Left colon (tissue), 2 donors: ENCODE measurements at regions not wholly inside any gene's neighbourhood (a gene's known extent, or its start where the extent isn't known, plus 50 kb on each side); places are given as distances from the start of the nearest gene placed in this dataset.

Experiments
- ATAC-seq: fragments of 200-7000 bp; cut with Tn5 transposase; one replicate; pipeline ENCODE4 v1.9.1; 2020; ENCODE audit warnings: mild to moderate bottlenecking, moderate library complexity
- DNase-seq, 2 donors: peaks; one replicate each; pipeline ENCODE4 v3.0.0-alpha.2; 2020
- intact Hi-C, 2 donors: fragments of 100-400 bp; cut with DNase I in 1 of 2; cut with micrococcal nuclease in 1 of 2; formaldehyde crosslinking; loops; one replicate each; pipeline versions ENCODE4 v1.11.2 to v1.14.0; 2022; cut with DNase I, micrococcal nuclease
- donor health status: DM: no; HTN: no; CAD: no.
- donor health status: DM: yes; HTN: yes; CAD: no.

DNA sequence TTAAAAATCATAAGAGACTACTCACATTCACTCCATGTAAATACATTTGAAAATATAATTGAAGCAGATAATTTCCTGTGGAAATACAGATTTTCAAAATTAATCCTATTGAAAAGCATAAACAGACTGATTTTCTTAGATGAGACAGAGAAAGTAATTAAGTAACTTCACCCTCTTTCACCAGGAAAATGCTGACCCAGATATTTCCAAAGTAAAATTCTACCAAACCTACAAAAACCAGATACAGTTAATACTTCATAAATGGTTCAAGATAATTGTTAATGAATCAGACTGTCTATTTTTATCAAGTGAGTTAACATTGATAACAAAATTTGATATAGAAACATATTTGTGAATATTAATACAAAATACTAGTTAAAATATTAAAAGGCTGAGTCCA, 233.5 kb upstream of the KHDRBS2 start:
- DNase-seq (no peak), ATAC-seq (no peak)
- intact Hi-C loops = no loop called here

DNA sequence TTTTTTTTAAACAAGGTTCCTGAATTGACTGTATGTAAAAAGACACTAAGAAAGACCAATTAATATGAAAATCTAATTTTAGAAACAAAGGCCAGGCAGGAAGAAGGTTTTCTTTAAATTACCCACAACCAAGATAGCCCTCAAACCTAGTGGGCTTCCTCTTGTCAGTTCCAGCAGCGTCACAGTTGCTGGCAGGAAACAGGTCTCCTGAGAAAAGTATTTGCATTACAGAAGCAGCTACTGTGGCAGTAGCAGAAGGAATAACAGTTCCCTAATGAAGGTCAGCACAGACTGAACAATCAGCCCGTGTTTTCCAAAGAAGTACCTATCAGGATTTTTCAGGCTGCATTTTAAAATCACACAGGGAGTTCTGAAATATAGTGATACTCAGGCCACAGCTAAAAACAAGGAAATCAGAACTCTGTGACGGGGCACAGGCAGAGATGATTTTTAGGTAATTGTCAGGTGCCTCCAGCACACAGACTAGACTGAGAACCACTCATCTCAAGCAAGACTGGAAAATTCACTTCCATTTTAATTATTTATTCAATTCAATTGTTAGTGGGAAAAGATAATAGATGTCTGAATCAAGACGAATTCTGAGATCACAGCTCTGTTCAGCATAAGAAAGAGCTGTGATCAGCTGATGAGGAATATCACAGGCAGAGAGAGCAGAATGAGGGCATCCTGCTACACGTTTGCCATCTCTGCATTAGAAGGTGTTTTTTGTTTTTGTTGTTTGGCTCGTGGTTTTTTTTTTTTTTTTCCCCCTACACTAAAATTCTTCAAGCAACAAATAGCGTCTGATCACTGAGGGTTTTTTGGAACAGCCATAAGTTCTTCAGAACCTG, 230.5 kb upstream of the KHDRBS2 start:
- intact Hi-C loops = no loop called here
- no peak for DNase-seq
- ATAC-seq = no peak

DNA sequence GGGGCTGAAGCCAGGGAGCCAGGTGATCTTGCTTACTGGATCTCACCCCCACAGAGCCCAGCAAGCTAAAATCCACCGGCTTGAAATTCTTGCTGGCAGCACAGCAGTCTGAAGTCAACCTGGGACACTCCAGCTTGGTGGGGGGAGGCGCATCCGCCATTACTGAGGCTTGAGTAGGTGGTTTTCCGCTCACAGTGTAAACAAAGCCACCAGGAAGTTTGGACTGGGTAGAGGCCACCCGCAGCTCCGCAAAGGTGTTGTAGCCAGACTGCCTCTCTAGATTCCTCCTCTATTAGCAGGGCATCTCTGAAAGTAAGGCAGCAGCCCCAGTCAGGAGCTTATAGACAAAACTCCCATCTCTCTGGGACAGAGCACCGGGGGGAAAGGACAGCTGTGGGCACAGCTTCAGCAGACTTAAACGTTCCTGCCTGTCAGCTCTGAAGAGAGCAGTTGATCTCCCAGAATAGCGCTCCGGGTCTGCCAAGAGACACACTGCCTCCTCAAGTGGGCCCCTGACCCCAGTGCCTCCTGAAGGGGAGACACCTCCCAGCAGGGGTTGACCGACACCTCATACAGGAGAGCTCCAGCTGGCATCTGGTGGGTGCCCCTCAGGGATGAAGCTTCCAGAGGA, 206.3 kb upstream of the KHDRBS2 start:
- DNase-seq (no peak), ATAC-seq (no peak)
- intact Hi-C loops = no loop called here

DNA sequence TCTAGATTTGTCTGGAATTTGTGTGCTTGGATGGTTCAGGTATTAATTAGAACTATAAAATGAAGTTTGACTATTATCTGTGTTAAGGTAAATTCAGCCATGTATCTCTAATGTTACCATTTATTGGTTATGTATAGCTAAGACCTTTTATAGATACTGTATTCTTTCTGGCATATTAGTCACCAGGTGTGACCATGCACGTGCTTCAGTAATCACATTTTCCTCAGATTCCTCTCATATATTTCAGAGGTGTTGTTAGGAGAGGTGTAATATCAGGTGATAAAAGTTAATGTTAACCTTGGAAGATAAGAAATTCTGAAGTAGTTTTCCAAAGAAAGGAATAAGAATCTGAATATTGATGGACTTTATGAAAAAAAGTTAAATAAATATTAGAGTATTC, 194.5 kb upstream of the KHDRBS2 start:
- ATAC-seq (no peak), DNase-seq (no peak)
- intact Hi-C loops = no loop called here

DNA sequence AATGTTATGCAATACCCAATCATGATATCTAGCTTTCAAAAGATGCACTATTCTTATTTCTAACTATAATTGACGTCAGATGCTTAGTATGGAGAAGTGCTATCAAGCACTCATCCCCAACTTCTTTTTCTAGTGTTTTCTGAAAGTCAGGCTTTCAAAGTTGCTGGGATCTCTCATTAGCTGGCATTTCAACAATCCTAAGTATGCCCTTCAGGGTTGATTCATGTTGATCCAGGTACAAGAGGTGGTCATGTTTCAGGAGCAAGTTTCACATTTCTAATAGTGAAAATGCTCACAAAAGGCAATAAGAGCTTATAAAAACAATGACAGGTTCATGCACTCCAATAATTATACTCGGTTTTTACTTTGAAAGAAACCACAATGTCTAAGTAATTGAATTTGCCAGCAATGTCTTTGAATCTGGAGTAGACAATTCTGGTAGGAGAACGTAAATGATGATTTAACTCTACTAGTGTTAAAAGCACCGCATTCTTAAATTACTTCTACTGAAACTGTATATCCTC, 193.7 kb upstream of the KHDRBS2 start:
- intact Hi-C loops = no loop called here
- DNase-seq = no peak

DNA sequence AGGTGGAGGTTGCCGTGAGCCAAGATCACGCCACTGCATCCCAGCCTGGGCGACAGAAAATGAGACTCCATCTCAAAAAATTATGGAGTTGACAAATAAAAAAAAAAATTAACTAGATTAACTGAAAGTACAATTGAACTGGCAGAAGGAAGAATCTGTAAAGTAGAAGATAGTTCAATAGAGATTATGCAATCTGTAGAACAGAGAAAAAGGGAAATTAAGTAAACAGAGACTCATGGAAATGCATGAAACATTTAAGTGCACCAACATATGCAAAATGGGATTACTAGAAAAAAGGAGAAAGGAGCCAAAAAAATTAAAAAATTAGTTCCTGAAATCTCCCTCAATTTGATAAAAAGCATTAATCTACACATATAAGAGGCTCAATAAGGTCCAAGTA, 188.8 kb upstream of the KHDRBS2 start:
- ATAC-seq (no peak), DNase-seq (no peak)
- intact Hi-C loops = no loop called here

More for the DNA sequence above, 193.7 kb upstream of the KHDRBS2 start:
- no peak for ATAC-seq

DNA sequence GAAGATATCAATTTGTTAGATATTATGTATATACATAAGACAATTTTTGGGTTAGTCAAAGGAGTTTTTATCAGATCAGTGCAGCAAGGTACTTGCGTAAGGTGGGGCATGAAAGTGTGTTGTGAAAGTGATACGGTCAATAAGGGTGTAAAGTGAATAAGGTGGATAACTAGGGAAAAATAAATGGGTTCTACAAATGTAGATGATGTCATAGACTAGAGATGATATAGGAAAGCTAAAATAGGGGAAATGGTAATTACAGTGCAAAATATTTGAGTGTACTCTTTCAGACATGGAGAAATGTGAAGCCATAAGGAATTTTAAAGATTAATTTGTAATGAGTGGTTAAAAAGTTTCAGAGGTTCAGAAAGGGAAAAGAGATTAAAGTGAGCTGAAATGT, 180.6 kb upstream of the KHDRBS2 start:
- DNase-seq = no peak
- no peak for ATAC-seq
- intact Hi-C loops = no loop called here

DNA sequence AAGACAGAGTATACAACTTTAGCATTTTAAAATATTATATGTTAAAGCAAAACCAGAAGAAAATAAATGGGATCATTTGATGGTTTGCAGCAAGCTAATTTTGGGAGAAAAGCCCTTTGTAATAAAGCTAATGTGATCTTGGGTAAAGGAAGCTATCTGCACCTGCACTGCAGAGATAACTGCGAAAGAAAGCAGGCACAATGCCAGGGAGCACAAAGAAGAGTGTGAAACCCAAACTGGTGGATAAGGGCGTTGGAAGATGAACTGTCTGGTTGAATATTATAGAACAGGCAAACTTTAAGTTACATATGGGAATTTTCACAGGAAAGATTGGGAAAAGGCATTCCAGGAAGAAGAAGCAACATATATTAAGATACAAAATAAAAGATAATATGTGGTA, 179.2 kb upstream of the KHDRBS2 start:
- intact Hi-C loops = no loop called here
- ATAC-seq (no peak), DNase-seq (no peak)

DNA sequence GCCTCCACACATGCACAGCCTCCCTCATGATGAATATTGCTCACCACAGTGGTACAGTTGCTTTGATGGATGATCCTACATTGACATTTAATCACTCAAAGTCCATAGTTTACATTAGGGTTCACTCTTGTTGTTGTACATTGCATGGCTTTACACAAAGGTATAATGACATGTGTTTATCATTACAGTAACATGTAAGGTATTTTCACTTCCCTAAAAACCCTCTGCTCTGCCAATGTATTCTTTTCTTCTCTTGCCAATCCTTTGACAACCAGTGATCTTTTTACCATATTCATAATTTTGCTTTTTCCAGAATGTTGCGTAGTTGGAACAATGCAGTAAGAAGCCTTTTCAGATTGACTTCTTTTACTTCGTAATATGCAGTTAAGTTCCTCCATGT, 166.6 kb upstream of the KHDRBS2 start:
- intact Hi-C loops = no loop called here
- ATAC-seq = no peak

DNA sequence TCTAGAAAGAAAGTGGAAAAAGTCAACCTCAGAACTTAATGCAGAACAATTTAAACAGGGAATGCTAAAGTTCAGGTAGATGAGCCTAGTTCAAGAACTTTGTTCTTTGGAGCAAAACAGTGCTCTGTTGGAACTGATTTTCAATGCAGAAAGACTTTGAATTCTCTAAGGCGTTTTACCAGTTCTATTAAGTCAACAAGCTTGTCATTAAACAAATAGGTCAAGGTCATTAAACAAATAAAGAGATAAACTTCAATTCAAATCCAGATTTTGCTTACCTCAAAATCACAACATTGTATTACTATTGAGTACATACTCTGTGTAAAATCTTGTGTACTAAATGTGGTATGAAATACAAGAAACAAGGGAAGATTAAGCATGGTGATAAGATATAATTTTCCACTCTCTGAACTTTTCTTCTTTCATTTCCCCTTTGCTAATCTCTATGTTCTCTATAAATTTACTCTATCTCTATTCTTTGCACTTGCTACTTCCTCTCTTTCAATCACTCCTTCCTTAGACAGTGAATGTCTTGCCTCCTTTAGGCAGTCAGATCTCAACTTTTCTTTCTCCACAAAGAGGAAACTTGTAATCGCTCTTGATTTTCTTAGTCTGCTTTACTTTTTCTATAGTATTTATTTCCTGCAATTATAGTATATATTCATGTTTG, 160.8 kb upstream of the KHDRBS2 start:
- DNase-seq (no peak), ATAC-seq (no peak)
- intact Hi-C loops = no loop called here

More for the DNA sequence above, 166.6 kb upstream of the KHDRBS2 start:
- DNase-seq = no peak

DNA sequence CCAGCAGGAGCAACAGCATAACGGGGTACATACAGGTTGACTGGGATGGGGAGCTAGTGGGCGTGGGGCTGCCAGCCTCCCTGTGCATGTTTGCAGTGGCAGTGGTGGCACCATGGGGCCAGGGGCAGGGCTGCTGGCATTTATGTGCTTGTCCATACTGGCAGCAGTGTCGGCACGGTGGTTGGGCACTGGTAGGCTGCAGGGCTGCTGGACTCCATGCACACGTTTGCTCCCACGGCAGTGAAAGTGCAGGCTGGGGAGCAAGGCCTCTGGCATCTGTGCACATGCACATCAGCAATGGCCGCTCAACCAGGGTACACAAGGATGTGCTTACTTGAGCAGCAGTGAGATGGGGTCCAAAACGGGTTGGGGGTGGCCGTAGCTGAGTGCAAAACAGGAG, 159.5 kb upstream of the KHDRBS2 start:
- intact Hi-C loops = no loop called here
- ATAC-seq = no peak
- no peak for DNase-seq

DNA sequence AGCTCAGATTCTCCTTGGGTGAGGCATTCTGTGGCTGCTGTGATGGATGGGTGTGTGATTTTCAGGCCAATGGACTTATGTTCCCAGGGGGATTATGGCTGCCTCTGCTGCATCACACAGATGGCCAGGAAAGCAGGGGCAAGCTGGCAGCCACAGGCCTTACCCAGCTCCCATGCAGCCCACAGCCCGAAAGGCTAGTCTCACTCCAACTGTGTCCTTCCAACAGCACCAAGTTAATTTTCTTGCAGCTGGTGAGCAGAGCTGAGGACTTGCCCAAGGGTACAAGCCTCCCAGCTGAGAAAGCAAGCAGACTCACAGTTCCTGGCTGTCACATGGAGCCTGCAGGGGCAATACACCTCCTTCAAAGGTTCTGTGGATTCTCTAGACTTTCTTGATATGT, 155.2 kb upstream of the KHDRBS2 start:
- ATAC-seq (no peak), DNase-seq (no peak)
- intact Hi-C loops = no loop called here

DNA sequence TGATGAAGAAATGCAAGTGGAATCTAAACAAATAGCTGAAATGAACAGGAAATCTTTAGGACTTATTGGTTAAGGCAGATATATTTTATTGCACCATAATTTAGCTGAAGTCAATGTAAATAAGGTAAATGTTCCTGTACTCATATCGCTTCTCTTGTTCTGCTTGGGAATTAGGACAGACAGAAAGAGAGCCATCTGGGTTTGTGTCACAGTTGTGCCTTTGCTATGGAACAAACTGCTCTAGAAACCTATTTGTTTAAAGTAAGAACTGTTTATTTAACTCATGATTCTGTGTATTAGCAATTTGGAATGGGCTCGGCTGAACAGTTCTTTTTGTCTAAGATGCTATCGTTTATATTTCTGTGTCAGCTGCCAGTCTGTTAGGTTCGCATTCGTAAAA, 143.8 kb upstream of the KHDRBS2 start:
- ATAC-seq = no peak
- DNase-seq = no peak
- intact Hi-C loops = no loop called here

DNA sequence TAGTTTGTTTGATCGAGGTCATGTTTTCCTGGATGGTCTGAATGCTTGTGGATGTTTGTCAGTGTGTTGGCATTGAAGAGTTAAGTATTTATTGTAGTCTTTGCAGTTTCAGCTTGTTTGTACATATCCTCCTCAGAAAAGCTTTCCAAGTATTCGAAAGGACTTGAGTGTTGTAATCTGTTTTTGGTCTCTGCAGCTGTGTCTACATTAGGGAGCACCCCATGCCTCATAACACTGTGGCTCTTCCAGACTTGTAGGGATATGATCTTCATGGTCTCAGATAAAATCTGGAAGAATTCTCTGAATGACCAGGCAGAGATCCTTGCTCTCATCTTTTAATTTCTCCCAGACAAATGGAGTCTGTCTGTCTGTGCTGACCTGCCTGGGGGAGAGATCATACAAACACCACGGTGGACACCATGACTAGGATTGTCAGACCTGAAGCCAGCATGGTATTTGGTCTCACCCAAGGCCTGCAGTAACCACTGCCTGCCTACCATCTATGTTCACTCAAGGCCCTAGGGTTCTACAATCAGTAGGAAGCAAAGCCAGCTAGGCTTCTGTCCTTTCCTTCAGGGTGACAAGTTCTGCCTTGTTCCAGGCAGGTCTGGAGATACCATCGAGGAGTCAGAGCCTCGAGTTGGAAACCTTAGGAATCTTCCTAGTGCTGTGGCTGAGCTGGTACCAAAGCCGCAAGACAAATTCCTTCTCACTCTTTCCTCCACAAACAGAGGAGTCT, 114.7 kb upstream of the KHDRBS2 start:
- ATAC-seq (no peak), DNase-seq (no peak)
- intact Hi-C loops = no loop called here

DNA sequence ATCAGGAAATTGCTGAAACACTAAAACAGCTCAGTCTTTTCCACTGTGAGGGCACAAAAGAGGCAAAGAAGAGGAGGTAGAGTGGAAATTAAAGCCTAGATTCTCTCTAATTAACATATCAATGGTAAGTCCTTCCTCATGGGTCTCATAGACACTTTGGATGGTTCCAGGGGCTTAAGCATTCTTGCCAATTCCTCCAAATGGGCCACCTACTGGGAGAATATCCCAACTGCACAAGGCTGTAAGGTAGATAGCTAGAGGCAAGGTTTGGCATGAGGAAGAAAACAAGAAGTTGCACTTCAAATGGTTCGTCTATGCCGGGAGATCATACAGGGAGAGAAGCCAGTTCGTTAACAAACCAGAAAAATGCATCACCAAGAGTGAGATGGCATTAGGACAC, 107.6 kb upstream of the KHDRBS2 start:
- ATAC-seq (no peak), DNase-seq (no peak)
- intact Hi-C loops = no loop called here

DNA sequence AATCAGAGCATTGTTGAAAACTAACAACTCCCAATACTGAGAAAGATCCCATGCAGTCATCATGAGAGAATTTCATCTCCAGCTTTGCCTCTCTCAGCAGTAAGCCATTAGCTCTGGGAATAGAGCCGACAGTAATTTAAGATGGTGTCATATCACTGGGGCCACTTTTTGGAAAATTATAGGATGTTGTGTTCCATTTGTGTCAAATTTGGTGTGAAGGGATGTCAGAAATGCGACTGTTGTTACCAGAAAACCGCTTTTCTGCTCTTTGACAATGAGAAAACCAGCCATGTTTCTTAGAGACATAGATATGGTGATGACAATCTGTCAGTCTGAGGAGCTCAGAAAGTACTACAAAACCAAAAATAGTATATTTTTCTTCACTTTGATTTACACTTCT, 106.3 kb upstream of the KHDRBS2 start:
- intact Hi-C loops = no loop called here
- DNase-seq = no peak
- ATAC-seq = no peak

DNA sequence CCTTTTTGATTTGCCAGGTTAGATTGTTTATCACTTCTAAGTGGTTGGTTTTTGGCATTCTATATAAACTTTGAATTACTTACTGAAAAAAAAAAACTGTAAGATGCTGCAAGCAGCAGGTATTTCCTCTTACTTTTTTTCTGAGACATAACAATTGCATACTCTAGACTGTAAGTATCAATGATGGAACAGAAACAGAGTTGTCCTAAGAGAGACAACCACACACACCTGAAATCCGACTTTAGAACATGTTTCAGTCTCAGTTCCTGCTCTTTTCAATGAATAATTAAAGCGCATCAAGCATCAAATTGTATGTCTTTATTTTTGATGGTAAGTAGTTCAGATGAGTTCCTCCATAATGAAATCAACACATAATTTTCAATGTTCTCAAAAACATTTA, 105.3 kb upstream of the KHDRBS2 start:
- intact Hi-C loops = no loop called here
- DNase-seq (no peak), ATAC-seq (no peak)

DNA sequence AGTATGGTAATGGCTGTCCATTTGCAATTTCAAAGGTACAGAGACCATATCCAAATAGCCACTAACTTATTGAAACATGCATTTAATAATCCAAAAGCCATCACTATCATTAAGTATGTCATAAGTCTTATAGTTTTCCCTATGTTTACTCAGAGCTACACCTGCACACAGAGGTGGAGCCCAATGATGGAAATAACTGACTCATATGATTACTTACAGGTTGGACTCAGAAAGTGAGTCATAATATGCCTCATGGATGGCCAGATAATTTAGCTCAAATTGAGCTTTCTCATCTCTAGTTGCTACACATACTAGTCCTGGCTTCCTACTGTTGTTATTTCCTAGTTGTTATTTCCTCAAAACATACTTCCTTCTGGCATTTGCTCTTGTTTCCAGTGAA, 104.4 kb upstream of the KHDRBS2 start:
- no peak for DNase-seq
- intact Hi-C loops = no loop called here
- ATAC-seq = no peak

DNA sequence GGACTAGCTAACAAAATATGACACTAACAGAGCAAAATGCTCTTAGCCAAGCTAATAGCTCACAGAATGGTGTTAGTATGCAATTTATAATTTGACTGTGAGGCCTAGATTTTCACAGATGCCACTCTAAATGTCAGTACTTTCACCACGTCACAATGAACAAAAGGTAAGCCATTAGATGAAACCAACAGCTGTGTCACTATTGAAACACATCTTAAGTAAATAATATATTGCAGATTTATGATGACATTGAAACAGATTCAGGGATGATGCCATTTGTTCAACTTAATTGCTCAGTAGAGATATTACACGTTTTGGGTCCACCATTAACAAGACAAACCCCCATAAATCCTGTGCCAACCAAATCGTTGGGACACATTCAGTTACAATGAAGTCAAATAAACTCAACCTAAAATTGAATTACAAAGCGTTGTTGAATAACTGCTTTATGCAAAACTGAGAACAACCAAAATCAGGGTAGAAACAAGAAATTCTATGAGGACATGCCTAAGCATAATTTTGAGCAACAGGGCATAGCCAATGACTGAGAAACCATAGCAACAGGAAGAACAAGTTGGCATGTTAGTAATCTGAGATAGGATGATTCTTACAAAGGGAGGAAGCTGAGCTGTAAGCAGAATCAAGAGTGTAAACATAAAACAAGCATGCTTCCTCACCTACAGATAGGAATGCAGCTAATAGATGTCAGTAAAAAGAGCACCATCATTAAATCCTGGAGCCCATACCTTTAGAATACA, 85.6 kb upstream of the KHDRBS2 start:
- ATAC-seq = no peak
- no peak for DNase-seq
- intact Hi-C loops = no loop called here
